COR-L47 (cell line): ENCODE measurements at regions not wholly inside any gene's neighbourhood (a gene's known extent, or its start where the extent isn't known, plus 50 kb on each side); places are given as distances from the start of the nearest gene placed in this dataset.

Source experiments
- DNase-seq: peaks from one replicate; lab custom pipeline; 2025; lab: John Stamatoyannopoulos, UW

DNA sequence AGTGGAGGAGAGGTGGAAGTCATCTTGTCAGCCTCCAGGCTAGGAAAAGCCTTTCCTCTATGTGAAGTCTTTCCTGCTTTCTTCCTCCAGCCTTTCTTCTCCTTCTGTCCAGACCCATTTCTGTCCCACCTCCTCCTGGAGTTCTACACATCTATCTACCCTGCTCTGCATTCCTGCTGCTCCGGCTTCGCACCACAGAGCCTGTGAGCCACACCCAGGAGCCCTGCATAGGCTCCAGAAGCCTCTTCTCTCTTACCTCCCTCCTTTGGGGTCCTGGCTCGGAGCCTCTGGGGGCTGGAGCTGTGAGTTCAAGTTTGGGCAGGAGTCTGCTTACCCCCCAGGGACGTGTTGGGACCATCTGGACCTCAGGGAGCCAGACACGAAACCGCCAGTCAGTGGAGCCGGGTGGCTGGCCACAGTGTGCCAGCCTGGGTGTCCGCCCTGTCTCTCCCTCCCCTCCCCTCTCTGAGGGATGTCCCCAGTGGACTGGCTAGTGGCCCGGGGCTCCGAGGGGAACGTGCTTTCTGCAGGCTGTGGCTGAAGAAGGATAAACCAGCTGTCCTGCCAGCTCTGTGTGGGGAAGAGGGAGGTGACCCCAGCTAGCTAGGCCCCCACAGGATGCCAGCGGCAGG lies 99.2 kb downstream of the VEGFA start:
- DNase-seq, result no peak

DNA sequence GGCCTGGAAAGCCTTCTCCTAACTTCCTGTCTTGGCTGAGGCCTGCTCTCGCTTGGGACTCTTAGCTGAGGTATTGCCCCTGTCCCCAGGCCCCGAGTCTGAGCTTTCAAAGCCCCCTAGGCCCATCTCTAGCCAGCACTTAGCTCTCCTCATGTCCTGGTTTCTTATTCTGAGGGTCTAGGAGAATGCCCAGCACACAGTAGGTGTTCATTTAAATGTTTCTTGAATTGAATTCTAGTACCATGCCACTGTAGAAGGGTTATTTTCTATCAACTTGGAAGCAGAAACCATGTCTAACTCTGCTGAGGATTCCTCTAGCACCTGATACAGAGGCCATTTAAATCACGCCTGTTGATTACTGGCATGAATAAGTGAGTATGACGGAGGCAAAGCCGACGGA lies 98.5 kb downstream of the VEGFA start:
- no peak for DNase-seq

DNA sequence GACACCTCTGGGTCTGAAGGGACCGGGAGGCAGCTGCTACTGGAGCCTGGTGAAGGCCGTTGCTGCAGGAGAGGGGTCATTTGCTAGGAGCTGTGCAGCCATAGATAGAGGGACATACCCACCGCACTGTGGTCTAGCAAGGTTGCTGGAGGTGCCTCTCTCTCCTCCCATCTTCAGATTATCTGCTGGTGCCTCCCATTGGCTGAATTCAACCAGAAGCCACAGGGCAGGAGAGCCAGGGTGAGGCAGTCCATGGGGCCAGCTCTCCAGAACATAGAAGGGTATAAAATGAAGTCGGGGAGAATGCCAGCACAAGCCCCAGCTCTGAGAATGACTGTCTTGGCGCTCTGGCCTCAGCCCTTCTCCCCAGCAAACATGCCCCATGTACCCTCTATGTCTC lies 98.0 kb downstream of the VEGFA start:
- DNase-seq, result no peak

DNA sequence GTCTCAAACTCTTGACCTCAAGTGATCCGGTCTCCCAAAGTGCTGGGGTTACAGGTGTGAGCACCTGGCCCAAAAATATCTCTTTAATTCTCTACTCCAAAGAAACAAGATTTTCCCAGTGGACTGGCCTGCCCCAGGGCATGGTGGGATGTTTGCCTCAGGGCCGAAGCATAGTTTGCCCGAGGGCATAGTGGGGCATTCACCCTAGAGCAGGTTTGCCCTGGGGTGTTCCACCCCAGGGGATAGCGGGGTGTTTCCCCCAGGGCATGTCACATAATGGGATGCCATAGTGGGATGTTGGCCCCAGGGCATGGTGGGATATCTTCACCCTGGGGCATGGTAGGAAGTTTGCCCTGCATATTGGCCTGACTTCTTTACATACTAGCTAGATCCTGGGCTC lies 97.2 kb downstream of the VEGFA start:
- no peak for DNase-seq

DNA sequence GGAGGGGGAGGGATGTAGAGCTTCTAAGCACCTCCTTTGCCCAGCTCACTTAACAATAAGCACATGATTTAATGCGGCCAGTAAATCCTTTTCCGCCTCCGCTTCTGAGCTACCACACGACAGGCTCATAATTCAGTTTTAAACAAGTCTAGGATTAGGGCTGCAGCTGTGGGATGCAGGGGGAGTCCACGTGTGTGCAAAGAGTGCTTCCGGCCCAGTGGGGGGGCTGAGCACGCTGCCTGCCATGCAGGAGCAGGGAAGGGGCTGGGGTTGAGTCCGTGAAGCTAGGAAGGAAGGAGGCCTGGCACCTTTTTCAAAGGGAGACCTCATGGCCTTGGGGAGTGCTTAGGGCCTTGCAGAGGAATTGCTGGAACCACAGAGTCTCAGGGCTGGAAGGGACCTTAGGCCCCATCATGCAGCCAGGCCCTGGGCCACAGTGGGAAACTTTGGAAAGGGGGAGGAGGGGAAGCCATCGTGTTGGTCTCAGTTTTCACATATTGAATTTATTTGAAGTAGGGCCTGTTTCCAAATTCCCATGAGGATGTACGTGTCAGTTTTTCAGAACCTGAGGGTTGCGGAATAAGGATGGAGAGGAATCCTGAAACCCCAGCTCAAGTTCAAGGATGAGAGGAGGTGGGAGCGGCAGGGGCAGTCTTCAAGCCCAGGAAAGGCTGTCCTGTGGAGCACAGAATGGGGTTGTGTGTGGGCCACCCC lies 96.1 kb downstream of the VEGFA start:
- DNase-seq, result no peak

DNA sequence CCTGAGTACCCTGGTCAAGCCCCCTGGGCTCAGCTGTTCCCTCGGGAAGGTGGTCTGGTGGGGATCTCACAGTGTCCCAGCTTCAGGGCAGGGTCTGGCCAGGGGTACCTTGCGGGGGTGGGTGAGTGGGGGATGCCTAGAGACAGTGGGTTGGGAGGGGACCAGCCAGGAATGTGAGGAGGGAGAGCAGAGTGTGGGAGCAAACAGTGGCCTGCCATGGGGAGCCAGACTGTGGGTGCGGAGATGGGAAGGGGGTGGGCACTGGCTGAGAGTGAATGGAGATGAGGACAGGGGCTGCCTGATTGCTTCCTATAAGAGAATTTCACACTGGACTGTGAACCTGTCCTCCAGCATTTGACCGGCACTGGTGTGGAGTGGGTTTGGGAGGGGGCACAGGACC lies 95.1 kb downstream of the VEGFA start:
- no peak for DNase-seq

DNA sequence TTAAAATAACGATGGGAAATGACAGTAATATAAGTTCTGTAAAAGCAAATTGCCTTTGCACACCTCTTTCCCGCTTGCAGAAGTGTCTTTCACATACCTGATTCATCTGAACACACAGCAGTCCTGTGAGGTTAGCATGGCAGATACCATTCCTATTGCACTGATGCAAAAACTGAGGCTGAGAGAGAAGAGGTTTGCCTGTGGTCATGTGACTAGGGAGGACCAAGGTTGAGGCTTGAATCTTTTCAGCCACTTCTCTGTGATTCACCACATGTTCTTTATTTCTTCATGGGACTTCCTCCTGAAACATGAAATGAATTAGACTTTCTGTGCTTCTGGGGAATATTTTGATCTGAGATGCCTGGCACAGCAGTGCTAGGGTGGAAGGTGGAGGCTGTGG lies 92.9 kb downstream of the VEGFA start:
- no peak for DNase-seq

DNA sequence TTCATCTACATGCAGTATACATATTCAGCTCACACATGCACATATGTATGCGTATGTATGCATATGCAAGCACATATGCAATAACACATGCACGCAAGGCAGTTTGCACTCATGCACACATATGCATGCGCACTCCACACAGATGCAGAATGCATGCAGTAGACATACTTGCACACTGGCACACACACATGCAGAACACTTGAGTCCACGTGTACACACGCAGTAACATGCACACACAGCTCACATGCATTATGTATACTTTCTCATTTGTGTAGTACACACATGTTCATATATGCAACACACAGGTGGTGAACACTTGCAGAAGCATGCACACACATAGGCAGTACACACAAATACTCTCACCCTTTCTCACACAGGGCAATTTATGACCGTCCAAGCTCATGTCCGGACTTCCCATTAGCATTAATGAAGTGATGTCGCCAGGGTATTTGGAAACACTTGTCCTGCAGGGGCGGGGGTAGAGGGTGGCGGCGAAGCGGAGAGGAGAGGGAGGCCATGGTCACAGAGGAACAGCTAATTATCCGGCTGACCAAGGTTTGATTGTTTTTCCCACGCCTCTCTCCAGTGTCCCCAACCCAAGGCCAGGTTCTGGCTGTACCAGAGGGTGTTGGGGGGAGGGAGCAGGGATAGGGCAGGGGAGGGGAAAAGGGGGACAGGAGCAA lies 91.3 kb downstream of the VEGFA start:
- no peak for DNase-seq

DNA sequence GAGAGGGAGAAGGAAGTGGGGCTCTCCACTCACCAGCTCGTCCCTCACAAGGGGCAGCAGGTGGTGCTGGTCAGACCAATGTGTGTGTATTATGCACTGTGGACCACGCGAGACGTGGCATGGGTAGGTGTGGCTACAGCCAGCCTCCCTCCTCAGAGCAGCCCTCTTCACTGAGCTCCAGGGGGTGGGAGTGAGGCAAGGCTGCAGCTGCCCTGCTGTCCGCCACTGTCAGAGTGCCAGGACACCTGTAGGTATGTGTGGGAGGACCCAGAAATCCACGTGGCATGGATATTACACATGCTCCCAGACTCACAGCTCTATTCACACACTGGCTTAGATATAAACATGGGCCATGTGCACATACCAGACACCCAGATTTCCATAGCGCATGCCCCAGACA lies 90.3 kb downstream of the VEGFA start:
- DNase-seq, result peak; percentile 87

DNA sequence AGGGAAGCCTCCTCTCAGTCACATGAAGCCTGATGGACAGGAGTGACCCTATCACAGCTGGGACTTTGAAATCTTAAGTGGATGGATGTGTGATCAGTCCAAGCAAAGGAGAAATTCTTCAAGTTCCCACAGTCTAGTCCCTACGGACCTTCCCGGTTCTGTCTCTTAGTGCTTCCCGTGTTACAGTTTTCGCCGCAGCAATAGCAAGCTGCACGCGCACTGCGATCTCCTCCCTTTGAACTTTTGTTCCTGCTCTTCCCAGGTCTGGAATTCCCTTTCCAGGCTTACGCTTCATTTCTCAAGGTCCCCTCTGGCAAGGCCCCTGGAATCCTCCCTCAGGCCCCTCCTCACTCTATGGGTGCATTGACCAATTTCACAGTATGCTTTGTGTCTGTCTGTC lies 89.2 kb downstream of the VEGFA start:
- no peak for DNase-seq

DNA sequence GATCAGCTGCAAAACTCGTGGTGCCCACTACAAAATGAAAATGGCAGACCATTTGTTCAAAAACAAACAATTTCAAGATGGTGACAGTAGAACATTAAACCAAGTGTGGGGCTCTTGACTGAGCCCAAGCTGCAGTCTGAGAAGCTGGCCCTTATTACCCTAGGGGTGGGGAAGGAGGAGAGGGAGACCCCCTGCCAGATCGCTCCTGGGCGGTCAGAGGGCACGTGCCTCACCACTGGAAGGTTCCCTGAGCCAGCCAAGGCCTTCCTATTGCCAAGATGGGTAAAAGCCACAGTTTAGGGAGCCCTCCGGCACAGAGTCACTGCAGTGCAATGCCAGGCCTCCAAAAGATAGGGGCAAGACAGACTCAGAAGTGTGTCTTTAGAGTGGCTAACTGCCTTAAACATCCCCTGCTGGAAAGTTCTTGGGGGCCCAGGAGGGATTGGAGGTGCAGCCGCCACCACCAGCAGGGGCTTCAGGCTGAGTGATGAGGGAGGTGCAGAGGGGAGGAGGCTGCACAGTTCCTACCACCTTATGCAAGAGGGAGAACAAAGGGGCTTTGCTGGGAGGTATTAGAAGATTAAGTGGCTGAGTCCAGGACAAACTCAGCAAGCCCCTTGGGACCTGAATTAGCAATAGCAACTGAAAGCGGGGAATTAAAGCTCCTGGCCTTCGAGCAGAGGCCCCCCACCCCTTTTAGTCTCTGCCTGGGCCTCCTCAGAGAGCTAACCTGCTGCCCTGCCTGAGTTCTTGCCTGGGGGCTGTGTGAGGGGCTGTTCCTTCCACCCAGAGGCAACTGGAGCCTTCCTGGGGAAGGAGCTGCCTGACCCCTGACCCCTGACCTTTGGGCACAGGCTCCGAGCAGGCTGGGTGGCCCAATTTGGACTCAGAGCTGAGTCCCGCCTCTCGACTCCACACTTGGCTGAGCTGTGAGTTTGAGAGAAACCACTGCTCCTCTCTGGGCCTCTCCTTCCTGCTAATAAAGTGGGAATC lies 88.4 kb downstream of the VEGFA start:
- DNase-seq, result no peak

DNA sequence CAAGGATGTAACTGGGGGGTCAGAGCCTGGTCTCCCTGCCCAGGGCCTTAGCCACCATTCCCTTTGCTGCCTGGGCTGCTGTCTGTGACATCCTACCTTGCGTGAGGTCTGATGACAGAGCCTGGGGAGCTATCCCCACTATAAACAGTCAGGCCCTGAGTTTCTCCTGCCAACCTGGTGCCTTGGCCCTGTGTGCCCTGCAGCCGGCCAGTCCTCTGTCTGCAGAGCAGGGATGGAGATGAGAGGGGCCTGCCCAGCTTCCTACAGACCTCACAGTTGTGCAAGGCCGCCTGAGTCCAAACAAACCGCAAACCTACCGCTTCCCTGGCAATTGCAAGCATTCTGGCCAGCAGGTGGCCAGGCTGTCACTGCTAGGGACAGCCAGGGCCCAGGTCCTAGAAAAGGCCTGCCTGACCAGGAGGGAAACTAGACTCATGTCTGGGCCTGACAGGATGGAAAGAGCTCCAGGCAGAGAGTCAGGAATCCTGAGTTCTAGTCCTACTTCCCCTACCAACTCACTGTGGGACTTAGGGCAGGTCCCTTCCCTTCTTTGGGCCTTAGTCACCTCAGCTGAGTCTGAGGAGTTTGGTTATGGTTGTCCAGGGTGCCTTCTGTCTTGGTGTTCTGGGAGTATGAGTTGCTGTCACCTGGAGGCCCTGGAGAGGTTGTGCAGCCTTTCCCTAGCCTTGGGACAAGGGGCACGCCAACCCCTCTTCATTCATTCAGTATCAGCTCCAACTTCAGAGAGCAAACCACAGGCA lies 86.2 kb downstream of the VEGFA start:
- DNase-seq, result no peak

DNA sequence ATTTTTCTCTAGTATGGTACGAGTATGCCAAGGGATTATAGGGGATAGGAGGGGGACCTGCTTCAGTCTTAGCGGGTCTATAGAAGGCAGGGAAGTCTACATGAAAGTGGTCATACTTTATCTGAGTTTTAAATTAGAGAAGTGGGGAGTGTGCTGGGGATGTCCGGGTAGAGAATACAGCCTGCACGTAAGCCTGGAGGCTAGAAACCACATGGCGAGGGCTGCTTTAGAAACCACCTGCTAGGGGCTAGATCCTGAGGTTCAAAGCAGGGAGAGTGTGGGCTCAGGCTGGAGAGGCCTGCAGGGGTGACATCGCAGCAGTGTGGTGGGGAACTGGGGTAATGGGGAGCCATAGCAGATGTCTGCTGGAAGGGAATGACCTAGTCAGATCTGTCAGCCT lies 85.2 kb downstream of the VEGFA start:
- no peak for DNase-seq

DNA sequence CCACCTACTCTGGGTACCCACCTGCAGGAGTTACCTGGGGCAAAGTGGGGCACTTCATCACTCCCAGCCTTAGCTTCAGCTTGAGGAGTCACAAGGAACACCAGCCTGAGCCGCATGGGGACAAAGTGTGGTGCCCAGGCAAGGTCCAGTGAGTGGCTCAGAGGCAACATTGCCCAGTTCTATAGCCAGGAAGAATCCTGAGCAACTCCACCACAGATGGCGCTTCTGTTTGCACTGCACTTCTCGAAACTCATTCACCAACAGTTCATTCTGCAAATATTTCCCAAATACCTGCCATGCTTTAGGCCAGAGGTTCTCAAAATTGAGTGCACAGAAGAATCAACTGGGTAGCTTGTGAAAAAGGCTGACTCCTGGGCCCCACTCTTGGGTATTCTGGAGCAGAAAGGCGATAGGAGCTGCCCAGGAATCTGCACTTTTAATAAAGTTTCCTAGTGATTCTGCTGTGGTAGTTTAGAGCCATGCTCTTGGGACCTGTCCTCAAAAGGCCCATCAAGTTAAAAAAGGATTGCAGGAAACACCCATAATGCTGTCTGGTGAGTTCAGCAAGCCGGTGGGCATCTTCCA lies 83.1 kb downstream of the VEGFA start:
- no peak for DNase-seq

DNA sequence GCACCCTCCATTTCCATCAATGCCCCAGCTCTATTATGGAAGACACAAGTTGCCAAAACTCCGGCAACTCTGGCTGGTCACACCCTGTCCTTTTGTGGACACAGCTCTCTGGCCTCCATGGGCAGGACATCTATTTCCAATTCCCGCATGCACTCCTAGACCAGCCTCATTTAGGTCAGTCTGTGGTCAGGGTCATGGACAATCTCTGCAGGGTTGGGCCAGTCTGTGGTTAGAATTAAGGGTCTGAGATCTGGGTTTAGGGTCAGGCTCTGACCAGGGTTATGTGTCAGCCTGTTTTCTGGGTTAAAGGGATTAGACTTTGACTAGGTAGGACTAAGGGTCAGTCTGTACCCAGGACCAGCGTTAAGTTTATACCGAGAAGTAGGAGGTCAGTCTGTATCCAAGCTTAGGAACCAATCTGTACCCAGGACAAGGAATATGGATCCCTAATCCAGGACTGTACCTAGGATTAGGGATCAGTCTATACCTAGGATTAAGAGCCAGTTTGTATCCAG lies 82.4 kb downstream of the VEGFA start:
- DNase-seq, result no peak

DNA sequence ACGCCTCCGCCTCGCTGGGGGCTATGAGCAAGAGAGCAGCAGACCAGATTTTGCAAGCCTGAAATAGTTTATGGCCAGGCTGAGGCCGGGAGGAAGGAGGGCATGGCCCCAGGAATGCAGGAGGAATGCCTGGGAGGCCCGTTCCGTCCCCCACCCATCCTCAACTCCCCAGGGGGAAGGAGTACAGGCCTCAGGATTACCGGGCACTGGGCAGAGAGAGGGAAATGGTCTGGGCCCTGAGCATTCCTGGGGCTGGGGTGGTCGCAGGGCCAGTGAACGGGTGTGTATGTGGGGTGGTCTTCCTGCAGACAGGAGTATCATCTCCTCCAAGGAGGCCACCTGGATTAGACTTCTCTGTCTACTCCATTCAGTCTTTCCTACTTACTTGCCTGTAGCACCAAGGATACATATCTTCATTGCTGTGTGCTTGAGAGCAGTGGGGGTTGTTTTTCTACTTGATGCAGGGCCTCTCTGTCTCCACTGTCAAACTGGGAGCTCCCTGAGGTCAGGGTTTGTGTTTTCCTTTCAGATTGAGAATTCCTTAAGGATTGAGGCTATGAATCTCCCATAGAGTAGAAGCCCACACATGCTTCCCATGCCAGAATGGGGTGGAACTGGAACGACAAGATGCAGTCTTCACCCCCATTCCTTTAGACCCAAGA lies 81.3 kb downstream of the VEGFA start:
- DNase-seq, result no peak

DNA sequence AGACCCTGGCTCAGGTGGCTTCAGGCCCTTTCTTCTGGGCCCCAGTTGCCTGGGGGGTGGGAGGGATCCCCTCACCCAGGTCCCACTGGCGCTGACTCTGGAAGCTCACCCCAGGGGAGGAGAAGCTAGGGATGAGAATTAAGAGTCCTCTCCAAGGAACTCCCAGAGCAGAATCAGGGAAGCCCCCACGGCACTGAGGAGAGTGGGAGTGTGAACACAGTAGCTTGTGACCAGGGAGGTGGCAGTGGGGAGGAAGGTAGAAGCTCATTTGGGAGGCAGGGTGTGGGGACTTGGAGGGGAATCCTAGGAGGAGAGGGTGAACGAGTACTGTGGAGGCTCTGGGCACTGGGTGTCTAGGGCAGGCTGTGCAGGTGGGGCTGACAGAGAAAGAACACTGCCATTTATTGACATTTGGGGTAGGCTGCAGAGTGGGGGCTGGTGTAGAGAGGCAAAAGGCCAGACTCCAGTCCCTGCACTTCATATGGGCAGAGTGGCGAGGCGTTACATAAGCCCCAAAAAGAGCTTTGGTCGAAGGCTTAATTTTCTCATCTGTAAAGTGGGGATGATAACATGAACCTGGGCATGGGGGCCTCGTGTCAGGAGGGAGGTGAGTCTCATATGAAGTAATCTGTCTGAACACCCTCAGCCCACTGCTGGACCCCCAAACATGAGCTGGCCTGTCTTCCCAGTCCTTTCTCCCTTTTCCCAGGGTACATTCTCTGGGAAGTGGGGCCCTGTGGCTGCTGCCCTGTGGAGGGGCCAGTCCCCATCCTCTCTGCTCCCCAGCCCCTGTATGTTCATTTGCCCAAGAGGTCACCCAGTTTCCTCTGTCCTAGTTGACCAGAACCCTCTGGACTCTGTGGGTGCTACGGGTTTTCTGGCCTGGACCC lies 80.5 kb downstream of the VEGFA start:
- no peak for DNase-seq

DNA sequence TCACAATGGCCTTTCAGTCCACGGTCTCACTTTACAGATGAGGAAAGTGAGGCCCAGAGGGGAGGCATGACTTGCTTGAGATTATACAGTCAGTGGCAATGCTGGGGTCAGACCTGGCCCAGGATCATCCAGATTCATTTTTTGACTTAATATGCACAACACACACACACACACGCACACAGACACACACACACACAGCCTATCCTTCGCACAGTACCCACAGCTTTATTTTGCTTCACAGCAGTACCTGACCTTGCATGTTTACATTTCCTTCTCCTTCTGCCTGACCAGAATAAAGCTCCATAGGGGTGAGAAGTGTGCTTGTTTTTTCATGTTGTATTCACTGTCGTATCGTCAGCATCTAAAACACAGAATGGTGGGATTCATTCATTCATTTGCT lies 79.8 kb downstream of the VEGFA start:
- no peak for DNase-seq

DNA sequence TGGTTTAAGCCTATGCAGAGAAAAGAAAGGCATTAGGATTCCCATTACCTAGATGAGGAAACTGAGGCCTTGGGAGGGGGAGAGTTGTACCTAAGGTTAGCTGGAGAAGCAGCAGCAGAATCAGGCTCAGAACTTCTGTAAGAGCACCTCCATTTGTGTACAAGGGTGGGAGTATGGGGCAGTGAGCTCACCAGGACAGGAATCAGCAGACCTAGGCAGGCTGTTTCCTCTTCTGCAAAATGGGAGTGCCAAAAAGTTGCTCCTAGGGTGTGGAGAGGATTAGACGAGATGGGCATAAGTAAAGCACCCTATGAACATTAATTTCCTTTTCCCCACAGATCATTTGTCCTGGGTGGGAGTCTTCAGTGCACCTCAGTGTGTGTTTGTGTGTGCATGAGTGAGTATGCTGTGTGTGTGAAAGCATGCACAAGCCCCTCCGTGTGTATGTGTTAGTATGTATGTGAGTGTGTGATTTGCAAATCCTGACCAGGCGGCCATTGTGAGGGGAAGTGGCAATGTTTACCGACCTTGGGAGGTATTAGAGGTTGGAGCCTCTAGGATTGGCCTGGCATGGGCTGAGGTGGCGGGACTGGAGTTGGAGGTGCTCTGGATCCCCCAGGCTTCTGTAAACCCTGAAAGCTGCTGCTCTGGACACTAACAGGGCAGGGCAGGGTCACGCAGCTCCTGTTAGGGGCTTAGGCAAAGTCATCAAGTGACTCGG lies 78.8 kb downstream of the VEGFA start:
- DNase-seq, result no peak
